ENCODE measurements at regions not wholly inside any gene's neighbourhood (a gene's known extent, or its start where the extent isn't known, plus 50 kb on each side); places are given as distances from the start of the nearest gene placed in this dataset.

DNA sequence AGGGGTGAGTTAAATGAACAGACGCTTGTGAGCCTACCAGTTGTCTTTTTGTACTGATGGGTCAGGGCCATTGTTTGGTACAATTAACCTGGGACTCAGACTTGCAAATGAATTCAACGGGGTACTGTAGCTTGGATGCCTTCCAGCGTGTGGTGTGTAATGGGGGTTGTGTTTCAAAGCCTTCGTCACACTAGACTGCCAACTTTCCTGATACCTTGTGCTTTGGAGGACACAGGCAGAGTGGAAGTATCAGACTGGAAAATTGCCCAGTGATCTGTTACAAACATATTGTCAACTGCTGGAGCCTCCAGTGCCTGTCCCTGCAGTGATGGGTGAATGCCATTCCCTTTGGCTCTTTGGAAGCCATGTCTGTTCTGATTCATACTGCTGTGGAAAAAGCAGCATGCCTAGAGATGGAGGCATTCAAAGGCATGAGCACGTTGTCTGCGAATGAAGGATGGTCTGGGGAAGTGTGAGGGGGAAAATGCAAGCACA, 384.5 kb downstream of the LMX1A start:
- Histone ChIP-seq H3K9ac (ENCODE audit: low read depth in 1 of 2, low read length in 2 of 2) (no peak overlapping the region), H3K4me3 (ENCODE audit: low read depth in 1 of 3, low read length in 3 of 3) (no peak overlapping the region), H3K4me1 (ENCODE audit: control insufficient read depth in 4 of 4, insufficient read depth in 4 of 4, low read length in 3 of 4) (no peaks in the 10 kb centered on the region), H3K27ac (ENCODE audit: low read depth in 1 of 2, low read length in 2 of 2) (no peak overlapping the region), H3K9me3 (ENCODE audit: control insufficient read depth in 4 of 4, low read length in 3 of 4) (no peaks in the 10 kb centered on the region), H3K27me3 (ENCODE audit: control insufficient read depth in 4 of 4, insufficient read depth in 4 of 4, low read length in 3 of 4) (no peaks in the 10 kb centered on the region), H3K36me3 (ENCODE audit: control insufficient read depth in 4 of 4, insufficient read depth in 3 of 4, low read depth in 1 of 4, low read length in 3 of 4) (no peaks in the 10 kb centered on the region)
- 81% methylated on average over 6 of the region's 6 CpGs for WGBS
- TF ChIP-seq REST (IDR thresholded peaks at IDR 0.05) (no peak), HNF4G (IDR thresholded peaks at IDR 0.05) (no peak)
- DNase-seq (ENCODE audit: low spot score), result no peak

- Histone ChIP-seq H3K4me1 (ENCODE audit: control insufficient read depth in 4 of 4, insufficient read depth in 4 of 4, low read length in 3 of 4) (no peaks in the 10 kb centered on the region), H3K4me3 (ENCODE audit: low read depth in 1 of 3, low read length in 3 of 3) (no peak overlapping the region), H3K36me3 (ENCODE audit: control insufficient read depth in 4 of 4, insufficient read depth in 3 of 4, low read depth in 1 of 4, low read length in 3 of 4) (no peaks in the 10 kb centered on the region), H3K27me3 (ENCODE audit: control insufficient read depth in 4 of 4, insufficient read depth in 4 of 4, low read length in 3 of 4) (no peaks in the 10 kb centered on the region), H3K9ac (ENCODE audit: low read depth in 1 of 2, low read length in 2 of 2) (no peak overlapping the region), H3K9me3 (ENCODE audit: control insufficient read depth in 4 of 4, low read length in 3 of 4) (no peaks in the 10 kb centered on the region), H3K27ac (ENCODE audit: low read depth in 1 of 2, low read length in 2 of 2) (no peak overlapping the region)
- 90% methylated on average over 5 of the region's 5 CpGs for WGBS
- DNase-seq (ENCODE audit: low spot score), result no peak
- TF ChIP-seq NR2F2 (IDR thresholded peaks at IDR 0.05), result no peak
These were observed 385.1 kb downstream of the LMX1A start for GRCh38 chr1:164971391-164971790.

- Histone ChIP-seq H3K27ac (ENCODE audit: low read depth in 1 of 2, low read length in 2 of 2) (no peak overlapping the region), H3K9ac (ENCODE audit: low read depth in 1 of 2, low read length in 2 of 2) (no peak overlapping the region), H3K36me3 (ENCODE audit: control insufficient read depth in 4 of 4, insufficient read depth in 3 of 4, low read depth in 1 of 4, low read length in 3 of 4) (no peaks in the 10 kb centered on the region), H3K9me3 (ENCODE audit: control insufficient read depth in 4 of 4, low read length in 3 of 4) (no peaks in the 10 kb centered on the region), H3K4me3 (ENCODE audit: low read depth in 1 of 3, low read length in 3 of 3) (no peak overlapping the region), H3K4me1 (ENCODE audit: control insufficient read depth in 4 of 4, insufficient read depth in 4 of 4, low read length in 3 of 4) (no peaks in the 10 kb centered on the region), H3K27me3 (ENCODE audit: control insufficient read depth in 4 of 4, insufficient read depth in 4 of 4, low read length in 3 of 4) (no peaks in the 10 kb centered on the region)
- TF ChIP-seq HNF4A (conservative IDR thresholded peaks at IDR 0.05) (no peak), RAD21 (IDR thresholded peaks at IDR 0.05) (no peak), YY1 (IDR thresholded peaks at IDR 0.05) (no peak), ZBTB33 (IDR thresholded peaks at IDR 0.05) (no peak), EGR1 (IDR thresholded peaks at IDR 0.05; ENCODE audit: low read depth in 2 of 2) (no peak), NR2F2 (IDR thresholded peaks at IDR 0.05) (no peak), REST (IDR thresholded peaks at IDR 0.05) (no peak), HNF4G (IDR thresholded peaks at IDR 0.05) (no peak), FOXA2 (IDR thresholded peaks at IDR 0.05) (no peak), TAF1 (conservative IDR thresholded peaks at IDR 0.05) (no peak), FOXA1 (IDR thresholded peaks at IDR 0.05) (no peak), RXRA (IDR thresholded peaks at IDR 0.05) (no peak)
- TF ChIP-seq, protein P1, sequence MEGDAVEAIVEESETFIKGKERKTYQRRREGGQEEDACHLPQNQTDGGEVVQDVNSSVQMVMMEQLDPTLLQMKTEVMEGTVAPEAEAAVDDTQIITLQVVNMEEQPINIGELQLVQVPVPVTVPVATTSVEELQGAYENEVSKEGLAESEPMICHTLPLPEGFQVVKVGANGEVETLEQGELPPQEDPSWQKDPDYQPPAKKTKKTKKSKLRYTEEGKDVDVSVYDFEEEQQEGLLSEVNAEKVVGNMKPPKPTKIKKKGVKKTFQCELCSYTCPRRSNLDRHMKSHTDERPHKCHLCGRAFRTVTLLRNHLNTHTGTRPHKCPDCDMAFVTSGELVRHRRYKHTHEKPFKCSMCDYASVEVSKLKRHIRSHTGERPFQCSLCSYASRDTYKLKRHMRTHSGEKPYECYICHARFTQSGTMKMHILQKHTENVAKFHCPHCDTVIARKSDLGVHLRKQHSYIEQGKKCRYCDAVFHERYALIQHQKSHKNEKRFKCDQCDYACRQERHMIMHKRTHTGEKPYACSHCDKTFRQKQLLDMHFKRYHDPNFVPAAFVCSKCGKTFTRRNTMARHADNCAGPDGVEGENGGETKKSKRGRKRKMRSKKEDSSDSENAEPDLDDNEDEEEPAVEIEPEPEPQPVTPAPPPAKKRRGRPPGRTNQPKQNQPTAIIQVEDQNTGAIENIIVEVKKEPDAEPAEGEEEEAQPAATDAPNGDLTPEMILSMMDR (IDR thresholded peaks at IDR 0.05; ENCODE audit: low read depth, low read length, missing input control), result no peak
- WGBS, result 67% methylated on average over 2 of the region's 2 CpGs
- DNase-seq (ENCODE audit: low spot score), result no peak
These were observed 387.3 kb downstream of the LMX1A start for GRCh38 chr1:164969253-164969652.

Data from liver (tissue), 8 donors.